ENCODE measurements at regions not wholly inside any gene's neighbourhood (a gene's known extent, or its start where the extent isn't known, plus 50 kb on each side); places are given as distances from the start of the nearest gene placed in this dataset.
"Not testable (repeated sequence)": the region's sequence is repeated elsewhere in the genome, so short reads cannot be mapped to it uniquely, and the experiment has no call there.

- no peaks in the 10 kb centered on the region for H3K36me3 ChIP-seq (ENCODE audit: control insufficient read depth in 2 of 3, insufficient read depth in 3 of 3, low read length in 3 of 3)
- intact Hi-C loops (cut with DNase I): no loop called here
- no peaks in the 10 kb centered on the region for H3K4me1 ChIP-seq (ENCODE audit: control insufficient read depth in 2 of 3, insufficient read depth in 2 of 3, low read depth in 1 of 3, low read length in 3 of 3)
- no peak for TF ChIP-seq CTCF (IDR thresholded peaks at IDR 0.05; ENCODE audit: borderline replicate concordance, extremely low read depth, insufficient read depth)
- no peaks in the 10 kb centered on the region for H3K27me3 ChIP-seq (ENCODE audit: control insufficient read depth, insufficient read depth, low read length)
- H3K4me3 ChIP-seq (ENCODE audit: low read length in 3 of 3): no peak overlapping the region
- no peaks in the 10 kb centered on the region for H3K9me3 ChIP-seq (ENCODE audit: control insufficient read depth in 2 of 3, insufficient read depth in 1 of 3, low read length in 3 of 3)
- H3K27ac ChIP-seq (ENCODE audit: low read depth in 2 of 2, low read length in 2 of 2): no peak overlapping the region
- FAIRE-seq (no peak), DNase-seq (no peak)
- H3K9ac ChIP-seq (ENCODE audit: low read length in 3 of 3): no peak overlapping the region
Measured at GRCh38 chr5:89320421-89321277, 437.7 kb upstream of the MEF2C start.

GRCh38 chr5:89317838-89318237 lies 434.9 kb upstream of the MEF2C start:
- H3K27me3 ChIP-seq (ENCODE audit: control insufficient read depth, insufficient read depth, low read length); H3K27ac ChIP-seq (ENCODE audit: low read depth in 2 of 2, low read length in 2 of 2); H3K9me3 ChIP-seq (ENCODE audit: control insufficient read depth in 2 of 3, insufficient read depth in 1 of 3, low read length in 3 of 3); DNase-seq; intact Hi-C loops (cut with DNase I); H3K36me3 ChIP-seq (ENCODE audit: control insufficient read depth in 2 of 3, insufficient read depth in 3 of 3, low read length in 3 of 3); H3K4me1 ChIP-seq (ENCODE audit: control insufficient read depth in 2 of 3, insufficient read depth in 2 of 3, low read depth in 1 of 3, low read length in 3 of 3); H3K9ac ChIP-seq (ENCODE audit: low read length in 3 of 3); FAIRE-seq; H3K4me3 ChIP-seq (ENCODE audit: low read length in 3 of 3): not testable (repeated sequence)

DNA sequence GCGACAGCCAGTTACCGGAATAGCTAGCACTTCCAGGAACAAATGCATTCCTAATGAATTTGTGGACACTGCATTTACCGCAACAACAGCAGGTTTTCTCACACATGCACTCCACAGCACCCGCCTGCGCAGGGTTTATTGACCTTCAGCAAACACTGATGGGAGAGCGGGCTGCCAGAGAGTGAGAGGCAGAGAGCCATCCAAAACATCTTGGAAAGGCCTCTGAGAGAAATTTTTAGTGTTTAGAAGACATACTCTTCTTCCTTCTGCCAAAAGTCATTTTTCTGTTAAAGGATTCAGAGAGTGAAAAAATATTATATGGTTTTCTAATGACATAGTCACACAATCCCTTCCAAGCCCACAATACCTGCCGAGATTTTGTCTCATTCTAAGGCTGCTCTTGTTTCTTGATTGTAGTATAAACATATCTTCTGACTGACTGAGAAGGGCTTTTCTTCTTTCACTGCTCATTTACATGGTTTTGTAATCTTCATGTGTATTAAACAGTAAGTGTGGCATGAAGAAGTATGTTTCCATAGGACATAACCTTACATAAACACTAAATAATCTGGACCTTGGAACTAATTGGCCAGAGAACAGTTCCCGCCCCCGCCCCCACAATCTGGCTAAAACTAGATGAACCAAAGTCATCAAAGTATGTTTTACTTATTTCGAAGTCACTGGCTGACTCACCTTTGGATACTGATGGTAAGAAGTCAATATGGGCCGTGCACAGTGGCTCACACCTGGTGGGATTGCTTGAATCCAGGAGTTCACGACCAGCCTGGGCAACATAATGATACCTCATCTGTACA lies 432.5 kb upstream of the MEF2C start:
- Histone ChIP-seq H3K27me3 (ENCODE audit: control insufficient read depth, insufficient read depth, low read length) (no peaks in the 10 kb centered on the region), H3K27ac (ENCODE audit: low read depth in 2 of 2, low read length in 2 of 2) (no peak overlapping the region), H3K4me1 (ENCODE audit: control insufficient read depth in 2 of 3, insufficient read depth in 2 of 3, low read depth in 1 of 3, low read length in 3 of 3) (no peaks in the 10 kb centered on the region), H3K9ac (ENCODE audit: low read length in 3 of 3) (no peak overlapping the region), H3K9me3 (ENCODE audit: control insufficient read depth in 2 of 3, insufficient read depth in 1 of 3, low read length in 3 of 3) (no peaks in the 10 kb centered on the region), H3K4me3 (ENCODE audit: low read length in 3 of 3) (no peak overlapping the region), H3K36me3 (ENCODE audit: control insufficient read depth in 2 of 3, insufficient read depth in 3 of 3, low read length in 3 of 3) (no peaks in the 10 kb centered on the region)
- DNase-seq (no peak), FAIRE-seq (no peak)
- TF ChIP-seq CTCF (IDR thresholded peaks at IDR 0.05; ENCODE audit: borderline replicate concordance, extremely low read depth, insufficient read depth): no peak
- intact Hi-C loops (cut with DNase I): no loop called here
